ENCODE measurements at regions not wholly inside any gene's neighbourhood (a gene's known extent, or its start where the extent isn't known, plus 50 kb on each side); places are given as distances from the start of the nearest gene placed in this dataset.
"Not testable (repeated sequence)": the region's sequence is repeated elsewhere in the genome, so short reads cannot be mapped to it uniquely, and the experiment has no call there.

- DNase-seq, result not testable (repeated sequence)
Observed at GRCh38 chr2:111406616-111407015, 285.9 kb downstream of the BCL2L11 start.

- not testable (repeated sequence) for DNase-seq
Observed at GRCh38 chr2:111407632-111408194, 287.0 kb downstream of the BCL2L11 start.

GRCh38 chr2:111410868-111411406, 290.2 kb downstream of the BCL2L11 start:
- not testable (repeated sequence) for DNase-seq

- DNase-seq, result not testable (repeated sequence)
Observed at GRCh38 chr2:111411867-111412681, 291.4 kb downstream of the BCL2L11 start.

GRCh38 chr2:111412841-111413650, 292.3 kb downstream of the BCL2L11 start:
- not testable (repeated sequence) for DNase-seq

GRCh38 chr2:111413950-111414349, 293.2 kb downstream of the BCL2L11 start:
- DNase-seq, result not testable (repeated sequence)

- not testable (repeated sequence) for DNase-seq
Observed at GRCh38 chr2:111415765-111416743, 295.3 kb downstream of the BCL2L11 start.

- not testable (repeated sequence) for DNase-seq
Observed at GRCh38 chr2:111417026-111417425, 296.3 kb downstream of the BCL2L11 start.

GRCh38 chr2:111418091-111418875, 297.6 kb downstream of the BCL2L11 start:
- DNase-seq, result not testable (repeated sequence)

GRCh38 chr2:111420074-111420473, 299.4 kb downstream of the BCL2L11 start:
- not testable (repeated sequence) for DNase-seq

GRCh38 chr2:111420835-111421234, 300.1 kb downstream of the BCL2L11 start:
- DNase-seq, result not testable (repeated sequence)

- not testable (repeated sequence) for DNase-seq
Observed at GRCh38 chr2:111421949-111422348, 301.2 kb downstream of the BCL2L11 start.

GRCh38 chr2:111422562-111422961, 301.8 kb downstream of the BCL2L11 start:
- not testable (repeated sequence) for DNase-seq

- not testable (repeated sequence) for DNase-seq
Observed at GRCh38 chr2:111423184-111423583, 302.5 kb downstream of the BCL2L11 start.

- DNase-seq, result not testable (repeated sequence)
Observed at GRCh38 chr2:111424176-111424575, 303.5 kb downstream of the BCL2L11 start.

GRCh38 chr2:111424851-111425309, 304.2 kb downstream of the BCL2L11 start:
- not testable (repeated sequence) for DNase-seq

GRCh38 chr2:111425789-111426201, 305.1 kb downstream of the BCL2L11 start:
- not testable (repeated sequence) for DNase-seq

- not testable (repeated sequence) for DNase-seq
Observed at GRCh38 chr2:111427346-111427745, 306.6 kb downstream of the BCL2L11 start.

GRCh38 chr2:111428915-111429314, 308.2 kb downstream of the BCL2L11 start:
- not testable (repeated sequence) for DNase-seq

- not testable (repeated sequence) for DNase-seq
Observed at GRCh38 chr2:111429353-111429752, 308.6 kb downstream of the BCL2L11 start.

Measured in DMS79 treated with DMSO at 0.1 percent for 48 hours (cell line).